ENCODE measurements at regions not wholly inside any gene's neighbourhood (a gene's known extent, or its start where the extent isn't known, plus 50 kb on each side); places are given as distances from the start of the nearest gene placed in this dataset.

- H4K20me1 ChIP-seq (ENCODE audit: insufficient read depth, low read length): no peaks in the 10 kb centered on the region
- no peak overlapping the region for H3K9ac ChIP-seq (ENCODE audit: low read length)
- no peaks in the 10 kb centered on the region for H3K4me1 ChIP-seq (ENCODE audit: low read length)
- no peaks in the 10 kb centered on the region for H3K9me3 ChIP-seq (ENCODE audit: insufficient read depth, low read length)
- H3K27ac ChIP-seq (ENCODE audit: low read length): no peak overlapping the region
- no peaks in the 10 kb centered on the region for H3K79me2 ChIP-seq (ENCODE audit: low read length)
- no peaks in the 10 kb centered on the region for H3K36me3 ChIP-seq (replicated peaks; ENCODE audit: low read depth, low read length)
- TF ChIP-seq EZH2phosphoT487 (IDR thresholded peaks at IDR 0.05; ENCODE audit: low read depth): no peak
- no peak for TF ChIP-seq CTCF (IDR thresholded peaks at IDR 0.05; ENCODE audit: low read depth, low read length)
- H3K27me3 ChIP-seq (ENCODE audit: low read depth, low read length): no peaks in the 10 kb centered on the region
- H3K4me3 ChIP-seq (ENCODE audit: low read length): no peak overlapping the region
- no peak overlapping the region for H3K4me2 ChIP-seq (ENCODE audit: low read length)
- no peak overlapping the region for H2AFZ ChIP-seq (ENCODE audit: low read depth, low read length)
Observed at GRCh38 chr12:75585330-75585729, 73.9 kb upstream of the KRR1 start.

GRCh38 chr12:75583355-75583754, 71.9 kb upstream of the KRR1 start:
- H3K4me1 ChIP-seq (ENCODE audit: low read length): no peaks in the 10 kb centered on the region
- no peaks in the 10 kb centered on the region for H3K36me3 ChIP-seq (replicated peaks; ENCODE audit: low read depth, low read length)
- H3K9me3 ChIP-seq (ENCODE audit: insufficient read depth, low read length): no peaks in the 10 kb centered on the region
- TF ChIP-seq EZH2phosphoT487 (IDR thresholded peaks at IDR 0.05; ENCODE audit: low read depth) (no peak), CTCF (IDR thresholded peaks at IDR 0.05; ENCODE audit: low read depth, low read length) (no peak)
- no peak overlapping the region for H3K27ac ChIP-seq (ENCODE audit: low read length)
- H3K27me3 ChIP-seq (ENCODE audit: low read depth, low read length): no peaks in the 10 kb centered on the region
- H3K79me2 ChIP-seq (ENCODE audit: low read length): no peaks in the 10 kb centered on the region
- no peak overlapping the region for H3K4me2 ChIP-seq (ENCODE audit: low read length)
- H3K4me3 ChIP-seq (ENCODE audit: low read length): no peak overlapping the region
- no peak overlapping the region for H2AFZ ChIP-seq (ENCODE audit: low read depth, low read length)
- no peak overlapping the region for H3K9ac ChIP-seq (ENCODE audit: low read length)
- H4K20me1 ChIP-seq (ENCODE audit: insufficient read depth, low read length): no peaks in the 10 kb centered on the region

GRCh38 chr12:75581515-75581914, 70.1 kb upstream of the KRR1 start:
- H3K9me3 ChIP-seq (ENCODE audit: insufficient read depth, low read length): no peaks in the 10 kb centered on the region
- no peak overlapping the region for H3K4me3 ChIP-seq (ENCODE audit: low read length)
- no peak overlapping the region for H3K9ac ChIP-seq (ENCODE audit: low read length)
- no peak overlapping the region for H3K27ac ChIP-seq (ENCODE audit: low read length)
- no peaks in the 10 kb centered on the region for H3K27me3 ChIP-seq (ENCODE audit: low read depth, low read length)
- no peak overlapping the region for H3K4me2 ChIP-seq (ENCODE audit: low read length)
- H3K79me2 ChIP-seq (ENCODE audit: low read length): no peaks in the 10 kb centered on the region
- TF ChIP-seq EZH2phosphoT487 (IDR thresholded peaks at IDR 0.05; ENCODE audit: low read depth): no peak
- no peak for TF ChIP-seq CTCF (IDR thresholded peaks at IDR 0.05; ENCODE audit: low read depth, low read length)
- H3K36me3 ChIP-seq (replicated peaks; ENCODE audit: low read depth, low read length): no peaks in the 10 kb centered on the region
- no peaks in the 10 kb centered on the region for H3K4me1 ChIP-seq (ENCODE audit: low read length)
- H4K20me1 ChIP-seq (ENCODE audit: insufficient read depth, low read length): no peaks in the 10 kb centered on the region
- H2AFZ ChIP-seq (ENCODE audit: low read depth, low read length): no peak overlapping the region

- H3K27me3 ChIP-seq (ENCODE audit: low read depth, low read length): no peaks in the 10 kb centered on the region
- H3K36me3 ChIP-seq (replicated peaks; ENCODE audit: low read depth, low read length): no peaks in the 10 kb centered on the region
Observed at GRCh38 chr12:75579552-75579951, 68.1 kb upstream of the KRR1 start.

More at GRCh38 chr12:75579552-75579951, 68.1 kb upstream of the KRR1 start:
- Histone ChIP-seq H3K27ac (ENCODE audit: low read length) (no peak overlapping the region), H4K20me1 (ENCODE audit: insufficient read depth, low read length) (no peaks in the 10 kb centered on the region), H3K4me2 (ENCODE audit: low read length) (no peak overlapping the region), H3K9ac (ENCODE audit: low read length) (no peak overlapping the region), H3K9me3 (ENCODE audit: insufficient read depth, low read length) (no peaks in the 10 kb centered on the region), H3K4me1 (ENCODE audit: low read length) (no peaks in the 10 kb centered on the region), H2AFZ (ENCODE audit: low read depth, low read length) (no peak overlapping the region), H3K79me2 (ENCODE audit: low read length) (no peaks in the 10 kb centered on the region), H3K4me3 (ENCODE audit: low read length) (no peak overlapping the region)
- TF ChIP-seq CTCF (IDR thresholded peaks at IDR 0.05; ENCODE audit: low read depth, low read length): no peak
